NCI-H526 (cell line): ENCODE measurements at regions not wholly inside any gene's neighbourhood (a gene's known extent, or its start where the extent isn't known, plus 50 kb on each side); places are given as distances from the start of the nearest gene placed in this dataset.
"Not testable (repeated sequence)": the region's sequence is repeated elsewhere in the genome, so short reads cannot be mapped to it uniquely, and the experiment has no call there.

ENCODE experiments used
- DNase-seq, 2 experiments: peaks; one replicate each; lab custom pipeline; 2025; lab: John Stamatoyannopoulos, UW

GRCh38 chr4:98828801-98829200 lies 100.1 kb downstream of the EIF4E start:
- DNase-seq: no peak

- no peak for DNase-seq
These were observed 101.3 kb downstream of the EIF4E start for GRCh38 chr4:98827661-98828060.

- DNase-seq: no peak
These were observed 106.8 kb downstream of the EIF4E start for GRCh38 chr4:98822144-98822543.

- not testable (repeated sequence) for DNase-seq
These were observed 110.8 kb downstream of the EIF4E start for GRCh38 chr4:98818116-98818515.

- DNase-seq: no peak
These were observed 112.1 kb downstream of the EIF4E start for GRCh38 chr4:98816816-98817215.

- DNase-seq: no peak
These were observed 112.5 kb downstream of the EIF4E start for GRCh38 chr4:98816386-98816785.

GRCh38 chr4:98804403-98804802 lies 124.5 kb downstream of the EIF4E start:
- no peak for DNase-seq

GRCh38 chr4:98803251-98803650 lies 125.7 kb downstream of the EIF4E start:
- DNase-seq: no peak

- no peak for DNase-seq
These were observed 126.1 kb downstream of the EIF4E start for GRCh38 chr4:98802770-98803198.

- no peak for DNase-seq
These were observed 127.6 kb downstream of the EIF4E start for GRCh38 chr4:98801259-98801725.

- no peak for DNase-seq
These were observed 131.9 kb downstream of the EIF4E start for GRCh38 chr4:98796991-98797390.

- DNase-seq: peak in 1 of 2 experiments; percentile 2
These were observed 134.2 kb downstream of the EIF4E start for GRCh38 chr4:98794565-98795205.

- DNase-seq: no peak
These were observed 135.2 kb upstream of the TSPAN5 start for GRCh38 chr4:98793658-98794057.

- no peak for DNase-seq
These were observed 128.5 kb upstream of the TSPAN5 start for GRCh38 chr4:98786866-98787265.

GRCh38 chr4:98784947-98785706 lies 126.7 kb upstream of the TSPAN5 start:
- DNase-seq: no peak

GRCh38 chr4:98781641-98782357 lies 123.4 kb upstream of the TSPAN5 start:
- DNase-seq: no peak

GRCh38 chr4:98780926-98781325 lies 122.5 kb upstream of the TSPAN5 start:
- DNase-seq: no peak

- DNase-seq: no peak
These were observed 120.7 kb upstream of the TSPAN5 start for GRCh38 chr4:98779088-98779487.

- DNase-seq: no peak
These were observed 119.8 kb upstream of the TSPAN5 start for GRCh38 chr4:98778206-98778605.

- no peak for DNase-seq
These were observed 117.3 kb upstream of the TSPAN5 start for GRCh38 chr4:98775672-98776071.

GRCh38 chr4:98773638-98774037 lies 115.2 kb upstream of the TSPAN5 start:
- no peak for DNase-seq

GRCh38 chr4:98771959-98772632 lies 113.7 kb upstream of the TSPAN5 start:
- peak in 1 of 2 experiments; percentile 8 for DNase-seq
